NCI-H82 treated with DMSO at 0.1 percent for 48 hours (cell line): ENCODE measurements at regions not wholly inside any gene's neighbourhood (a gene's known extent, or its start where the extent isn't known, plus 50 kb on each side); places are given as distances from the start of the nearest gene placed in this dataset.
"Not testable (repeated sequence)": the region's sequence is repeated elsewhere in the genome, so short reads cannot be mapped to it uniquely, and the experiment has no call there.

Experiments used
- DNase-seq: peaks from one replicate; lab custom pipeline; 2025; ENCODE audit not compliant: unreplicated experiment; lab: John Stamatoyannopoulos, UW

GRCh38 chr1:146376309-146376707 is 147.5 kb upstream of the NOTCH2NLA start:
- peak; percentile 62 for DNase-seq

DNA sequence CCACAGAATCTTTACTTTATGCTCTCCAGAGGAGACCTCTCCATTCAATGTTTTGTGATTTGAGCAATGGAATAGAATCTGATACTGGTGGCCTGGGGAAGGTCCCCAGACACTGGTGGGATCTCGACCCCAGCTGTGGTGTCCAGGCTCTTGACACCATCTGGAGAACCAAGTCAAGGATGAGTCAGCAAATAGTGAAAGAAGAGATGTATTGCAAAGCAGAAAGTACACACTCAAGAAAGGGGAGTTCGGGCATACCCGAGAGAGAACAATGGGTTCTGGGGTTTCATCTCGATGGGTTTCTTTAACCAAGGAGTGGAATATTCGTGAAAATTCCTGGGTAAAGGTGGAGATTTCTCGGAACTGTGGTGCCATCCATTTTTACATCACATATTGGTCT is 146.3 kb upstream of the NOTCH2NLA start:
- DNase-seq, result not testable (repeated sequence)

GRCh38 chr1:146369940-146370339 is 141.1 kb upstream of the NOTCH2NLA start:
- DNase-seq, result not testable (repeated sequence)

DNA sequence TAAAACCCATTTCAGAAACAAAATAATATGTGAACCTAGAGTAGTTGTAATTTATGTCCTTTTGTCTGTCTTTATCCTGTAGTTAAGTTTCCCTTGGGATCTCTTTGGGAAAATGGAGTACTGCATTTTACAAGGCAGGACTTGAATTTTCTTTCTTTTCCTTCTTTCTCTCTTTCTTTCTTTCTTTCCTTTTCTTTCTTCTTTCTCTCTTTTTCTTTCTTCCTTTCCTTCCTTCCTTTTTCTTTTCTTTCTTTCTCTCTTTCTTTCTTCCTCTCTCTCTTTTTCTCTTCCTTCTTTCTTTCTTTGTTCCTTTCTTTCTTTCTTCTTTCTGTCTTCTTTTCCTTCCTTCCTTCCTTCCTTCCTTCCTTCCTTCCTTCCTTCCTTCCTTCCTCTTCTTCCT is 126.6 kb upstream of the NOTCH2NLA start:
- not testable (repeated sequence) for DNase-seq

- not testable (repeated sequence) for DNase-seq
Observed at GRCh38 chr1:146326863-146327262, 98.0 kb upstream of the NOTCH2NLA start.

DNA sequence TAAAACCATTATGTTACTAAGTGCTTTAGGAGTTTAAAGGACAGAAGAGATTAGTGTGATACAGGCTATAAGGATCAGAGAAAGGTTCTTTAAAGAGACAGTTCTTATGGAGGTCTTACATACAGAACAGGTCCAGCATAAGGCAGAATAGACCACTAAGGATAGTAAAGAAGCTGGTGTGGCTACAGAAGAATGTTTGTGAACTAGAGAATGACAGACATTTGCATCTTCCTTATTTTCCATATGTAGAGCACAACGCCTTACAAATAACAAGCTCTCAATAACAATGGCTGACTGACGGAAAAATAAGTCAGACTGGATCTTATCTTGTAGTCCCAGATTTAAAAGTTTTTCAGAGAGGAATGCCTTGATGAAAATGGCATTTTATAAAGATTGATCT is 95.6 kb upstream of the NOTCH2NLA start:
- DNase-seq, result peak; percentile 8

GRCh38 chr1:146323302-146323701 is 94.5 kb upstream of the NOTCH2NLA start:
- not testable (repeated sequence) for DNase-seq

- not testable (repeated sequence) for DNase-seq
Observed at GRCh38 chr1:146322893-146323292, 94.1 kb upstream of the NOTCH2NLA start.

DNA sequence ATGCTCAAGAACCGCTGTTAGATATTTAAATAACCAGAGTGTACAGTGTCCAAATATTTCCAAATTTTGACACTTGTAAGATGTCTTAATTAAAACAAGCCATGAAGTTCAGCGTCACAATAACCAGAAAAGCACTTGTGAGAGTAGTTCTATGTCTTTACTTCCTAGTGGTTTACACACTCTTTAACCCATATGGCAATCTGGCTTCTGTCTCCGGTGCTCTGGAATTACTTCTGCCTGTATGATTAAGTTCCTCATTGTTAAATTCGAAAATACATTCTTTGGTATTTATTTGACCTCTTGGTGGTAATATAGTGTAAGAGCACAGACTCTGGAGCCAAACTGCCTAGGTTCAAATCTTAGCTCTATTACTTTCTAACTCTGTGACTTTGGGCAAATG is 89.9 kb upstream of the NOTCH2NLA start:
- not testable (repeated sequence) for DNase-seq

DNA sequence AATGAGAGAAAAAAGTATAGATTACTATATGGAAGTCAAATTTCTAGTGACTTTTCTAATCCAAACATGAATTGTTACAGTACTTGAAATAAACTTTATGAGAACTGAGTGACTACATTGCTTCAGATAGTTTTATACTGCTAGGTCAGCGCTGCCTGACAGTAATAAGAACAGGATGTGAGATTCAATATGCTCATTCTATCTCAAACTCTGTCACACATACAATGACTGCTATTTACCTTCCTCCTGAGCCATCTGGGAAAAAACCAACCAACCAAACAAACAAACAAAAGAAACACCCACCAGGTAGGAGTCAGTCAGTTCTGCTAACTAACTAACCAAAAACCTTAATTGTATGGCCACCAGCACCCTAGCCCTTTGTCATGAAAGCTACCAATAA is 89.0 kb upstream of the NOTCH2NLA start:
- not testable (repeated sequence) for DNase-seq

DNA sequence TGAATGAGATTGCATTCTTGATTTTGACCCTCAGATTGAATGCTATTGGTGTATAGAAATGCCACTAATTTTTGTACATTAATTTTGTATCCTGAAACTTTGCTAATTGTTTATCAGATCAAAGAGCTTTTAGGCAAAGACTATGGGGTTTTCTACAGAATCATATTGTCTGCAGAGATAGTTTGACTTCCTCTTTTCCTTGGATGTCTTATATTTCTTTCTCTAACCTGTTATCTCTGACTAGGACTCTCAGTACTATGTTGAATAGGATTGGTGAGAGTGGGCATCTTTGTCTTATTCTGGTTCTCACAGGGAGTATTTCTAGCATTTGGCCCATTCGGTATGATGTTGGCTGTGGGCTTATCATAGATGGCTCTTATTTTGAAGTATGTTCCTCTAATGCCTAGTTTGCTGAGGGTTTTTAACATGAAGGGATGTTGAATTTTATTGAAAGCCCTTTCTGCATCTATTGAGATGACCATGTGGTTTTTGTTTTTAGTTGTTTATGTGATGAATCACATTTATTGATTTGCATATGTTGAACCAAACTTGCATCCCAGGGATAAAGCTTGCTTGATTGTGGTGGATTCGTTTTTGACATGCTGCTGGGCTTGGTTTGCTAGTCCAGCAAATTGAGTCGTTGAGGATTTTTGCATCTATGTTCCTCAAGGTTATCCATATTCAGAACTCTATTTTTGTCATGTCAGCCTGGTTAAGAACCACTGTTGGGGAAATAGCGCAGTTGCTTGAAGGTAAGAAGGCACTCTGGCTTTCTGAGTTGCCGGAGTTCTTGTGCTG is 85.8 kb upstream of the NOTCH2NLA start:
- not testable (repeated sequence) for DNase-seq

DNA sequence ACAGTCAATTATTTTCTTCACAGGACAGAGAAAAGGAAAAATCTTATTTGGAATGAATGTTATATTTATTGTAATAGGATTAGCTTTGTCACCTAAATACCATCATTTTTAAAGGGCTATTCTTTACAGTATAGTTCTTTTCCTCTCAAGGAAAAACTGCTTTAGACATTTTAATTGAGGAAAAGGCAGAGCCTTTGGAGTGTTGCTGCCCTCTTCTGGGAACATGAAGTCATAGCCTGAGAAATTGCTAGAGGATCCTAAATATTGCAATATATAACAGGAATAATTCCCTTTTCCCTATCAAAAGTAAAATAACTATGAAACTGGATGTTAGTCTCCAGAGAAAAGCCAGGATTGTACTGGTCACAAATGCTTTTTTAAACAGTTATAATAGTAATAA is 81.8 kb upstream of the NOTCH2NLA start:
- not testable (repeated sequence) for DNase-seq

DNA sequence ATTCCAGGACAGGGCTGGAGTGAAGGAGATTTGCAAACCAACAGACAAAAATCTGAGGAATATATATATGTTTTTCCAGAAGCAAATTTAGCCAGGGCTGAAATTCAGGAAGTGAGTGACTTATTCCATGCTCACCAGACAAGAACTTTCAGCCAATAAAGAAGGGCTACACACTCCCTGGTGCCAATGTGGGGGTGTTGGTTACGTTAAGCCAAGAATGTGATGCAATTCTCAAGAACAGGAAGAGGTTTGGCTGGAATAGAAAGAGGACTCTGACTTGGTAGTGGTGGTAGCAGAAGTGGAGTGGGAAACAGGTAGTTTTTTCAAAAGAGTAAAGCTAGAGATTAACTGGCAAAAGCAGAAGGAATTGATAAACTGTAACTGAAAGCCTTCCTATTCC is 80.6 kb upstream of the NOTCH2NLA start:
- DNase-seq, result not testable (repeated sequence)

GRCh38 chr1:146308892-146309291 is 80.1 kb upstream of the NOTCH2NLA start:
- not testable (repeated sequence) for DNase-seq

GRCh38 chr1:146308152-146308551 is 79.3 kb upstream of the NOTCH2NLA start:
- DNase-seq, result not testable (repeated sequence)

GRCh38 chr1:146307632-146308031 is 78.8 kb upstream of the NOTCH2NLA start:
- DNase-seq, result not testable (repeated sequence)

DNA sequence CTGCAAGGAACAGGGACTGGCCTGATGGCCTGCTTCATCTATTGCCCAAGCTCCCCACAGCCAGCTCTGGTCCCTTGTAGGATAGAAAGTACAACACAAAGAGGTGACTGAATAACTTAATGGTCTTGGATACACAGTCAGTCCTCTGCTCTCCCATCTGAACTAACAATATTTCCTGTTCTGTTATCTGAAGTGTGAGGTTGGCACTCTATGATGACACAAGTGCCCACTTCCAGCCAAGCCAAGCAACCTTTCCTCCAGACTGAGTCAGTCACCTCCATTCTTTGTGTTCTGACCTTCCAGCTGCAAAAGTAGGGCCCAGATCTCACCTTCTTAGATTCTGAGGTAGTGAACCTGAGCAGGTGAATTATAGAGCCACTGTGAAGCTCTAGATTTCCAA is 77.8 kb upstream of the NOTCH2NLA start:
- DNase-seq, result not testable (repeated sequence)

DNA sequence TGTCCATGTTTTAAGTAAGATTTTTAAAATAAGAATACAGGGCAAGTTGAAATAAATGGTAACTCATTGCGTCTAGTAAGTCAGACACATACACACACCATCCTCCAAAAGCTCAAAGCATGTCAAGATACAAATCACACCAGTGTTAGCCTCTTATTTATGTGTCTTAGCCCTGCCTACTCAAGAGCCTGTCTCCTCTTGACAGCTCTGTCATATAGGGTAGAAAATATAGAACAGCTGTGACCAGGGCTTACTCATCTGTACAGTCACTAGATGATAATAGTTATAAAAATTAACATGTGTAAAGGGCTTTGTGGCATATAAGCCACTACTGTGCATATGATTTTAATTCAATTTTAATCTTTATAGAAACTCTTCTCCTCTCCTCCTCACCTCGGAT is 76.6 kb upstream of the NOTCH2NLA start:
- not testable (repeated sequence) for DNase-seq

- DNase-seq, result not testable (repeated sequence)
Observed at GRCh38 chr1:146298575-146298897, 69.7 kb upstream of the NOTCH2NLA start.

DNA sequence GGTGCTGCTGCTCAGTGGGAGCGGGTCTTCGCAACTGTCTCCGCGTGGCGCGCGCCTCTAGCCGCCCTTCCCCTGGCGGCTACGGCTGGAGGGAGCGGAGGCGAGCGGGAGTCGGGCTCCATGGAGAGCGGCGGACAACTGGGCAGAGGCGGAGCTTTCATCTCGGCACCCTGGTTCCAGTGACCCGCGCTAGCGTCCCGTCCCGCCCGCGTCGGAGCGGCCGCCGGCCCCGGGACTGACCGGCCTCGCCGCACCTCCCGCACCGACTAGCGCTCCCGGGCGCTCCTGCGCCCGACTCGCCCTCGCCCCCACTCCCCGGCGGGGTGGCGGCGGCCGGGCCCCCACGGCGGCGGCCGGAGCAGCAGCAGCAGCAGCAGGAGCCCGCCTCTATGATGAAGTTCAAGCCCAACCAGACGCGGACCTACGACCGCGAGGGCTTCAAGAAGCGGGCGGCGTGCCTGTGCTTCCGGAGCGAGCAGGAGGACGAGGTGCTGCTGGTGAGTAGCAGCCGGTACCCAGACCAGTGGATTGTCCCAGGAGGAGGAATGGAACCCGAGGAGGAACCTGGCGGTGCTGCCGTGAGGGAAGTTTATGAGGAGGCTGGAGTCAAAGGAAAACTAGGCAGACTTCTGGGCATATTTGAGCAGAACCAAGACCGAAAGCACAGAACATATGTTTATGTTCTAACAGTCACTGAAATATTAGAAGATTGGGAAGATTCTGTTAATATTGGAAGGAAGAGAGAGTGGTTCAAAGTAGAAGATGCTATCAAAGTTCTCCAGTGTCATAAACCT is 69.2 kb upstream of the NOTCH2NLA start:
- DNase-seq, result not testable (repeated sequence)

GRCh38 chr1:146292940-146293936 is 64.4 kb upstream of the NOTCH2NLA start:
- DNase-seq, result not testable (repeated sequence)
